SU-DHL-6 (cell line): ENCODE measurements at regions not wholly inside any gene's neighbourhood (a gene's known extent, or its start where the extent isn't known, plus 50 kb on each side); places are given as distances from the start of the nearest gene placed in this dataset.

Source experiments
- CTCF ChIP-seq: fragments of 200-600 bp; sonication (generic); IDR thresholded peaks from one replicate; pipeline ENCODE4 v1.5.1; 2017; ENCODE audit warnings: antibody characterized with exemption, mild to moderate bottlenecking, low read length, moderate library complexity; ENCODE audit not compliant: insufficient read depth, poor library complexity, severe bottlenecking
- EZH2phosphoT487 ChIP-seq: fragments of 200-600 bp; sonication (generic), shearing (Covaris generic); conservative IDR thresholded peaks from 2 replicates; pipeline ENCODE4 v1.6.1; 2018; ENCODE audit warnings: mild to moderate bottlenecking, antibody characterized with exemption, low read length, moderate library complexity, mixed read lengths

- TF ChIP-seq CTCF (no peak), EZH2phosphoT487 (no peak)
These were observed 700.0 kb downstream of the RFPL4B start for GRCh38 chr6:113047148-113047547.
